ENCODE measurements at regions not wholly inside any gene's neighbourhood (a gene's known extent, or its start where the extent isn't known, plus 50 kb on each side); places are given as distances from the start of the nearest gene placed in this dataset.

- H4K8ac ChIP-seq (ENCODE audit: extremely low read depth, insufficient read depth, low read length), result no peak overlapping the region
- no peak overlapping the region for H2BK5ac ChIP-seq (ENCODE audit: low read depth, low read length)
- H3K56ac ChIP-seq (replicated peaks; ENCODE audit: insufficient read length, low read depth, low read length), result no peak overlapping the region
- no peak overlapping the region for H3K27ac ChIP-seq (ENCODE audit: low read depth, low read length)
- H3K23me2 ChIP-seq (ENCODE audit: low read depth, low read length), result no peaks in the 10 kb centered on the region
- DNase-seq (ENCODE audit: low read depth in 1 of 2, low spot score in 2 of 2), result no peak
- no peak overlapping the region for H3K14ac ChIP-seq (ENCODE audit: insufficient read length)
- H4K91ac ChIP-seq (replicated peaks; ENCODE audit: insufficient read length, low read length), result no peak overlapping the region
- no peak overlapping the region for H2BK120ac ChIP-seq (replicated peaks; ENCODE audit: low read depth, low read length)
- H2AK5ac ChIP-seq (ENCODE audit: low read depth, low read length), result no peak overlapping the region
- no peak overlapping the region for H4K5ac ChIP-seq (ENCODE audit: insufficient read length, low read depth, low read length)
- no peak overlapping the region for H3K18ac ChIP-seq (ENCODE audit: extremely low read depth, low read length)
- no peak overlapping the region for H3K4me2 ChIP-seq (ENCODE audit: insufficient read depth in 1 of 2, low read depth in 2 of 2, low read length in 2 of 2)
- no peak overlapping the region for H2BK20ac ChIP-seq (ENCODE audit: low read length)
- no peak overlapping the region for H2BK12ac ChIP-seq (ENCODE audit: low read depth, low read length)
- peak overlapping the region; percentile 23 for H3K4ac ChIP-seq (replicated peaks; ENCODE audit: insufficient read length, low read depth, low read length)
- no peaks in the 10 kb centered on the region; a peak in 1 of 8 replicates for H3K36me3 ChIP-seq (ENCODE audit: control insufficient read depth in 2 of 4, insufficient read depth in 4 of 4, low read length in 3 of 4)
- H2BK15ac ChIP-seq (ENCODE audit: low read length), result no peak overlapping the region
- H3K79me1 ChIP-seq (ENCODE audit: low read depth, low read length), result no peaks in the 10 kb centered on the region
- ChIA-PET POLR2A (ENCODE audit: partially characterized antibody) (no interaction called here), CTCF (ENCODE audit: partially characterized antibody) (no interaction called here)
- H3K23ac ChIP-seq (ENCODE audit: insufficient read length), result no peak overlapping the region
- no peak for FAIRE-seq
- WGBS, 2 experiments (ENCODE audit: extremely low coverage in 1 of 2, insufficient coverage in 1 of 2, insufficient read length in 1 of 2, insufficient replicate concordance in 2 of 2, low coverage in 1 of 2, low lambda C conversion rate in 2 of 2, missing lambda C conversion rate in 1 of 2), result 96% methylated on average over 4 of the region's 4 CpGs; no CpG with 5 or more reads in 1 of the 2 experiments
- no peak overlapping the region for H3K4me3 ChIP-seq (ENCODE audit: extremely low read depth in 1 of 4, insufficient read depth in 2 of 4, low read depth in 3 of 4, low read length in 4 of 4)
- no peaks in the 10 kb centered on the region for H3K27me3 ChIP-seq (replicated peaks in 1 of 4; ENCODE audit: control insufficient read depth in 3 of 4, extremely low read depth in 1 of 4, insufficient read depth in 3 of 4, low read length in 3 of 4)
- H4K20me1 ChIP-seq (replicated peaks in 1 of 2; ENCODE audit: control insufficient read depth in 1 of 2, insufficient read depth in 2 of 2, low read length in 2 of 2), result no peaks in the 10 kb centered on the region
- H3K9me3 ChIP-seq (ENCODE audit: insufficient read depth in 2 of 2, low read depth in 1 of 2, low read length in 1 of 2), result peaks cover 4 to 6% of the 10 kb centered on the region in 2 experiments; a peak in 2 of 4 replicates
- no peaks in the 10 kb centered on the region for H3K4me1 ChIP-seq (replicated peaks in 1 of 4; ENCODE audit: control insufficient read depth in 3 of 4, insufficient read depth in 4 of 4, low read length in 3 of 4)
- H3K9ac ChIP-seq (replicated peaks in 1 of 4; ENCODE audit: extremely low read depth in 1 of 4, low read depth in 3 of 4, low read length in 3 of 4), result no peak overlapping the region
- no peak overlapping the region for H2AFZ ChIP-seq (ENCODE audit: low read length)
- no peaks in the 10 kb centered on the region for H3K79me2 ChIP-seq (ENCODE audit: control insufficient read depth in 1 of 2, insufficient read depth in 2 of 2, low read length in 2 of 2)
- TF ChIP-seq EGR1 (IDR thresholded peaks at IDR 0.05; ENCODE audit: borderline replicate concordance, low read depth, low read length), result no peak
- no peak for TF ChIP-seq SIRT6 (IDR thresholded peaks at IDR 0.05; ENCODE audit: low read length)
- TF ChIP-seq CHD1 (IDR thresholded peaks at IDR 0.05; ENCODE audit: low read depth, low read length), result no peak
- TF ChIP-seq CTBP2 (IDR thresholded peaks at IDR 0.05; ENCODE audit: borderline replicate concordance, insufficient read depth, insufficient read length, low read length), result no peak
- TF ChIP-seq KDM5A (IDR thresholded peaks at IDR 0.05; ENCODE audit: low read length), result no peak
- no peak for TF ChIP-seq BRCA1 (IDR thresholded peaks at IDR 0.05; ENCODE audit: low read depth, low read length)
- TF ChIP-seq SIX5 (IDR thresholded peaks at IDR 0.05; ENCODE audit: low read depth, low read length), result no peak
- no peak for TF ChIP-seq YY1 (IDR thresholded peaks at IDR 0.05; ENCODE audit: low read depth, low read length)
- TF ChIP-seq SRF (IDR thresholded peaks at IDR 0.05; ENCODE audit: low read depth, low read length), result no peak
- no peak for TF ChIP-seq CBX5 (IDR thresholded peaks at IDR 0.05; ENCODE audit: low read depth, low read length)
- TF ChIP-seq RXRA (IDR thresholded peaks at IDR 0.05; ENCODE audit: insufficient read depth, low read depth, low read length), result no peak
- TF ChIP-seq RBBP5 (IDR thresholded peaks at IDR 0.05; ENCODE audit: borderline replicate concordance, low read depth, low read length), result no peak
- no peak for TF ChIP-seq SUZ12 (IDR thresholded peaks at IDR 0.05; ENCODE audit: low read length)
- no peak for TF ChIP-seq EP300 (IDR thresholded peaks at IDR 0.05; ENCODE audit: borderline replicate concordance in 1 of 2, low read depth in 2 of 2, low read length in 2 of 2)
- TF ChIP-seq FOSL1 (IDR thresholded peaks at IDR 0.05; ENCODE audit: insufficient read depth, low read depth, low read length), result no peak
Observed at GRCh38 chr18:52070291-52070756, 269.7 kb upstream of the DCC start.
